ENCODE measurements at regions not wholly inside any gene's neighbourhood (a gene's known extent, or its start where the extent isn't known, plus 50 kb on each side); places are given as distances from the start of the nearest gene placed in this dataset.

GRCh38 chrX:40168480-40169011 is 70.8 kb upstream of the BCOR start:
- no peak for DNase-seq (ENCODE audit: low read depth)

DNA sequence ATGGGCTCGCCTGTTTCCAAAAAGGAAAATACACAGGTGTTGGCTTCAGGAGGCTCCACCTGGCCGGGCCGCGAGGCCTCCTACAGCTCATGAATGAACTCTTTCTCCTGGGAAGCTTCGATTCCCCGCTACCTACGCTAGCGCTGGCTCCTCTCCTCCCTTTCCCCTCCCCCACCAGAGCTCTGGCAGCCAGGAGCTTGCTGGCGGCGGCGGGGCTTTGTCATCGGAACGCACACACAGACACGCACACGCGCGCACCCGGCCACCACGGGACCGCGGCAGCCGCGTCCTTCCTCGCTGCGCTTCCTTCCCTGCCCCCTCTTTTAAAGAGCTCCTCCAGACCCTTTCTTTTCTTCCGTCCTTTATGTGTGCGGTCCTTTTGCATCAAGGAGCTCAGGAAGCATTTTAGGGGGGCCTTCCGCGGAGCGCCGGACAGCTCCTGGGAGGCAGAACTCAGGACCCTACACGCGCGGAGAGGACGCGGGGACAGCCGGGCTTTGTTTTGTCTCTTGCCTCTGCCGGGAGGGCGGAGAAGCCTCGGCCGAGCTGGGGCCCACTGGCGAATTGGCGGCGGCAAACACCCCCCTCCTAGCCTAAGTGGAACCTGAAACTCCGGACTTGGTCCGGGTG is 70.2 kb upstream of the BCOR start:
- DNase-seq (ENCODE audit: low read depth): no peak

- no peak for DNase-seq (ENCODE audit: low read depth)
Measured at GRCh38 chrX:40167233-40167849, 69.6 kb upstream of the BCOR start.

GRCh38 chrX:40166582-40166981 is 68.8 kb upstream of the BCOR start:
- peak; percentile 24 for DNase-seq (ENCODE audit: low read depth)

DNA sequence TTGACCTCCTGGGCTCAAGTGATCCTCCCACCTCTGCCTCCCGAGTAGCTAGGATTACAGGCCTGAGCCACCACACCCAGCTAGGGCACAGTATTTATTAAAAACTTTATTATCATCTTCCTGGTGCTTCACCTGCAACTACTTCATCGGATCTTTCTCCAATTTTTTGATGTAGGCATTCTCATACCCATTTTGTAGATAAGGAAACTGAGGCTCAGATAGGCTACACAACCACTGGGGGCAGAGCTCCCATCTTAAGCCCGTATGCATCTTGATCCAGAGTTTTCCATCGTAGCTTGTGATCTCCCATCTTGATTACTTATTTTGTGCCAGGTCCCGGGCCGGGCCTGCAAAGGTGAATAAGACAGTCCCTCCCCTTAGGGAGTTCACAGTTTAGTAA is 68.1 kb upstream of the BCOR start:
- no peak for DNase-seq (ENCODE audit: low read depth)

- DNase-seq (ENCODE audit: low read depth): no peak
Measured at GRCh38 chrX:40165206-40165605, 67.4 kb upstream of the BCOR start.

DNA sequence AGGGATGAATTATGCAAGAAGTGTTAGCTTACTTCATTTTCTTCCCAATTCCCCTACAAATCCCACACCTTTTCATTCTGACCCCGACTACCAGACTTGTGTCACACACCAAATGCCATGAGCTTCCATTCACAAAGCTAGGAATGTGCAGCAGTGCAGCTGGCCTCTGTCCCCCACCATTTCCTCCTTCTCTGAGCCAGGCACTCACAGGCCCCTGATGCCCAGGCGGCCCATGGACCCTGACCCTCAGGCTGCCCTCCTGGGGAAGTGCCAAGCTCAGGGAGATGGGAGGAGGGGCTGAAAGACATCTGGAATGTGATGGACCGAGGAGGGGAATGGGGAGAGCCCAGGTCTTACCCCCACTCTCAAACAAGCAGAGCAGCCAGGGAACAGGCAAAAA is 67.0 kb upstream of the BCOR start:
- no peak for DNase-seq (ENCODE audit: low read depth)

DNA sequence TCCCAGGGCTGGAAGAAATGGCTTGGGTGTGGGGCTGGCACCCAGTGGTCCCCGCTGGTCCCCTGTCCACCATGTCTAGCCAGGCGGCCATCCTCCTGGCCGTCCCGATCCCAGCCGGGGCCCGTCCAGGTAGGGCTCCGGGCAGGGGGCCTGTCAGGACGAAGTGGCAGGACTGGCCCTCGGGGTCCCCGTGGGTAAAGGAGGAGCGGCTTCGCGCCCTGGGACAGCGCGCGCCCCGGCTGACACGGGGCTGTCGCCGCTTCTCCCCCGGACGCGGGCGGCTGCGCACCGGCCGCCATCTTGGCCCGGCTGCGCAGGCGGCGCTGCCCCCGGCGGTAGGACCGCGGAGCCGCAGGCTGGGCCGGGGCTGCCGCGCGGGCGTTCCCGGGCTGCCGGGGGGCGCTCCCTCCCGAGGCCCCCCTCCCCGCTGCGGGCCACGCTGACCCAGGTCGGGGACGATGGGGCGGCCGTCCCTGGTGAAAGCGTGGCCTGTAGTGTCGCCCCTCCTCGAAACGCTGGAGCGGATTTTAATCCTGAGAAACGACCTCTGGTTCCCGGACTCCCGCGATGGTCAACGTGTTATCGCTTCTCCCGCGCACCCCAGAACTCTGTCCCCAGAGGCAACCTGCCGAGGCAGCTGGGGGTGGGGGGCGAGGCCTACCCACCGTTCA is 60.4 kb upstream of the BCOR start:
- DNase-seq (ENCODE audit: low read depth): peak; percentile 17

GRCh38 chrX:40157228-40158035 is 59.7 kb upstream of the BCOR start:
- no peak for DNase-seq (ENCODE audit: low read depth)

DNA sequence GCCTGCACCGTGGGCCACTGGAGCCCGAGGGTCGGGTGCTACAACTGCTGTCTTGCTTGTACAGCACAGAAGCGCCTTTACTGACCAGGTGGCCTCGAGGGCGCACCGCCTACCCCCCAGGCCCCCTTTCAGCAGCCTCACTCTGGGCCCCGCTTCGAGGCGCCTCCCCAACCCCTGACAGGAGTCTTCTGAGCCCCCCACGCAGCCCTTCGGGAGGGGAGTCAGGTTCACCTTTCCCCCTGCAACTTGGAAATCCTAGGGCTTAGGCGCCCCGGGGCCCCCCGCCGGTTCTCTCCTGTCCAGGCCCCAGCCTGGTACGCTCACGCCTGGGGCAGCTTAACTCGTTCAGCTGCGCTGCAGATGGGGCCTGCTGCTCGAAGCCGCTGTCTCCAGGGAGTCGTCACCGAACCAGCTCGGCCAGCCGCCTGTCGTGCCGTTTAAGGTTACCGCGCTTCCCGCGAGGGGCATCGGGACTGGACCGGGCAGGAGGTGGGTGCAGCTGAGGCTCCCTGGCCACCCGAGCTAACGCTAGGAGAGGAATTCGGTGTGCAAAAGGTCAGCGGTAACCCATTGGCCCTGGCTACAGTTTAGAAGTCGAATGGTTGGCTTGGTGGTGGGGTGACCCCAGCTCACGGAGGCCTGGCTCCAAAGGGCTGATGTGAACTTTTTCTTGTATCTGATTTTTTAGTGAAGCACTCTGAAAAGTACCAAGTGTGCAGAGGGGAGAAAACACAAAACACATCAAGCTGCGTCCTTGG is 58.9 kb upstream of the BCOR start:
- no peak for DNase-seq (ENCODE audit: low read depth)

- no peak for DNase-seq (ENCODE audit: low read depth)
Measured at GRCh38 chrX:40155589-40156469, 58.1 kb upstream of the BCOR start.

DNA sequence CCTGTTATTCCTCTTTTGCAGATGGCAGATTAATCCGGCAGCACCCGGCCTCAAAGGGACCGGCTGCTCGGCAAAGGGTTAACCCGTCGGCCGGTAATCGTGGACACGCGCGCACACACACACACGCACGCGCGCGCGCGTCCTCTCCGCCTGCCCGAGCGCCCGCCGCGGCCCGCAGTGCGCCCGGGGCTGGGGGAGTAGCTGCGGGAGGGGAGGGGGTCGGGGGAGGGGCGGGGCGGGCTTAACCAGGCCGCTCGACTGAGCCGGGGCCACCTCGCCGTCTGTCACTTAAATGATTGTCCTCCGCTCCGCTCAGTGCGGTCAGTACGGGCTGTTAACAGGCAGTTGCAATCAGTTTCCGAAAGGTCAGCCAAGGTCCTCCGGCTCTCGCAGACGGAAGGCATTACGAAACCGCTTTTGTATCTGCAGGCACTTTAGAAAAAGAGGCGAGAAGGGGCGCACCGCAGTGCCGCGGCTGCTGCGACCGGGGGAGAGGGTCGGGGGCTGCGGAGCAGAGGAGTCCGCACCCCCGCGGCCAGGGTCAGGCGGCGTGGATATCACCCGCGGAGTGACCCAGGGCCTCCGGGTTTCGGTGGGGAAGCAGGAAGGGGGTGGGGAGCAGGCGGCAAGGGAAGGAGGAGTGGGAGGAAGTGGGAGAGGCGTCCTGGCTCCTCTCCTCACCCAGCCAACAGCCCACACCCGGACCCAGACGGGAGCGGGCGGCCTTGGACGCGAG is 57.3 kb upstream of the BCOR start:
- DNase-seq (ENCODE audit: low read depth): peak; percentile 38

- DNase-seq (ENCODE audit: low read depth): peak; percentile 72
Measured at GRCh38 chrX:40154250-40154852, 56.6 kb upstream of the BCOR start.

- DNase-seq (ENCODE audit: low read depth): peak; percentile 58
Measured at GRCh38 chrX:40153345-40154249, 55.8 kb upstream of the BCOR start.

- peak; percentile 44 for DNase-seq (ENCODE audit: low read depth)
Measured at GRCh38 chrX:40152741-40153344, 55.1 kb upstream of the BCOR start.

DNA sequence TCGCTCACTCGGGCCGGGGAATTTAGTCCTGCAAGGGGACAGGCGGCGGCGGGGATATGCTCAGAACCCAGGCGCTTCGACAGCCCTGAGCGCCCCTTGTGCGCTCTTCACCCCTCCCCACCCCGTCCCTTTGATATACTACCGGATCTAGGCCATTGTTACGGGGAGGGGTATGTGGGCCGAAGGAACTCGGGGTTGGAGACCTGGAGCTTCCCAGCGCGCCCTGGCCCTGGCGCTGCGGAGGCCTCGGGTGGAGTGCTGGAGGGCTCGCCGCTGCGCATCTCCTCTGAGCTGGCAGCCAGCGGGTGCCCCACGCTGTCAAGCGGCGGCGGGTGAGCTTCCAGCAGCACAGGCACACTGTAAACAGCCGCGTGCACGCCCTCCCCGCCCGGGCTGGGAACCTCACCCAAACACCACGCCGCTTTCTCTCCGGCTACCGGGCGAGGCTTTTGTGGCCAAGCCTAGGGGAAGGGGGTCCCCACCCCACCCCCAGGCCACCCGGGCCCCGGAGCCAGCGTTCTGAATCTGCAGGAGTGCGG is 54.5 kb upstream of the BCOR start:
- DNase-seq (ENCODE audit: low read depth): no peak

Measured in LHCN-M2 (cell line).